ENCODE measurements at regions not wholly inside any gene's neighbourhood (a gene's known extent, or its start where the extent isn't known, plus 50 kb on each side); places are given as distances from the start of the nearest gene placed in this dataset.

DNA sequence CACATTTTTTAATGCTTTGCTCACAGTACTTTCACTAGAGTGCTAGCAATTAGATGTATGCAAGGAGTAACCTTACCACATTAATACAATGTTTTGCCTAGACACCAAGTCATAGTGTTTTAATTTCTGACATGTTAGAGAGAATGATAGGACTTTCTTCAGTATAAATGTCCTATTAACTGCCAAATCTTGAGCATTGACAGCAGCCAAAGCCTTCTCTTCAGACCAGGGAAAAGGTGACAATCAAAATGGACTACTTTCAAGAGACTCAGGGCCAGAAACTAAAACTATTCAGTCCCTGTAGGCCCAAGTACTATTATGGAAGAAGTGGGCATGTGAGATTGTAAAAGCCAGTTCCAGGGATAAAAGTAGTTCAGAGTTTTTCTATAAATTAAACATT, 201.4 kb upstream of the PCDH15 start:
- DNase-seq (ENCODE audit: low spot score) (no peak), ATAC-seq (no peak)
- ChIA-PET POLR2A (no interaction called here), CTCF (no interaction called here)
- Mint-ChIP-seq H3K4me3 (no peak overlapping the region), H3K27me3 (ENCODE audit: low read depth) (no peaks in the 10 kb centered on the region), H3K4me1 (peaks cover 13% of the 10 kb centered on the region), H3K9me3 (peaks cover 39% of the 10 kb centered on the region), H3K36me3 (peaks cover 29% of the 10 kb centered on the region), H3K27ac (no peak overlapping the region)
- TF ChIP-seq, protein P1, sequence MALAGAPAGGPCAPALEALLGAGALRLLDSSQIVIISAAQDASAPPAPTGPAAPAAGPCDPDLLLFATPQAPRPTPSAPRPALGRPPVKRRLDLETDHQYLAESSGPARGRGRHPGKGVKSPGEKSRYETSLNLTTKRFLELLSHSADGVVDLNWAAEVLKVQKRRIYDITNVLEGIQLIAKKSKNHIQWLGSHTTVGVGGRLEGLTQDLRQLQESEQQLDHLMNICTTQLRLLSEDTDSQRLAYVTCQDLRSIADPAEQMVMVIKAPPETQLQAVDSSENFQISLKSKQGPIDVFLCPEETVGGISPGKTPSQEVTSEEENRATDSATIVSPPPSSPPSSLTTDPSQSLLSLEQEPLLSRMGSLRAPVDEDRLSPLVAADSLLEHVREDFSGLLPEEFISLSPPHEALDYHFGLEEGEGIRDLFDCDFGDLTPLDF (CRISPR knock-in tag; IDR thresholded peaks at IDR 0.05) = no peak
- TF ChIP-seq ZNF423 (CRISPR knock-in tag; IDR thresholded peaks at IDR 0.05) (no peak), EMX1 (CRISPR knock-in tag; IDR thresholded peaks at IDR 0.05) (no peak), ZNF263 (CRISPR knock-in tag; IDR thresholded peaks at IDR 0.05; ENCODE audit: low read depth) (no peak), ZNF416 (CRISPR knock-in tag; IDR thresholded peaks at IDR 0.05) (no peak), SP1 (CRISPR knock-in tag; conservative IDR thresholded peaks at IDR 0.05) (no peak)
- TF ChIP-seq, protein P2, sequence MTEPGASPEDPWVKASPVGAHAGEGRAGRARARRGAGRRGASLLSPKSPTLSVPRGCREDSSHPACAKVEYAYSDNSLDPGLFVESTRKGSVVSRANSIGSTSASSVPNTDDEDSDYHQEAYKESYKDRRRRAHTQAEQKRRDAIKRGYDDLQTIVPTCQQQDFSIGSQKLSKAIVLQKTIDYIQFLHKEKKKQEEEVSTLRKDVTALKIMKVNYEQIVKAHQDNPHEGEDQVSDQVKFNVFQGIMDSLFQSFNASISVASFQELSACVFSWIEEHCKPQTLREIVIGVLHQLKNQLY (CRISPR knock-in tag; IDR thresholded peaks at IDR 0.05) = no peak

DNA sequence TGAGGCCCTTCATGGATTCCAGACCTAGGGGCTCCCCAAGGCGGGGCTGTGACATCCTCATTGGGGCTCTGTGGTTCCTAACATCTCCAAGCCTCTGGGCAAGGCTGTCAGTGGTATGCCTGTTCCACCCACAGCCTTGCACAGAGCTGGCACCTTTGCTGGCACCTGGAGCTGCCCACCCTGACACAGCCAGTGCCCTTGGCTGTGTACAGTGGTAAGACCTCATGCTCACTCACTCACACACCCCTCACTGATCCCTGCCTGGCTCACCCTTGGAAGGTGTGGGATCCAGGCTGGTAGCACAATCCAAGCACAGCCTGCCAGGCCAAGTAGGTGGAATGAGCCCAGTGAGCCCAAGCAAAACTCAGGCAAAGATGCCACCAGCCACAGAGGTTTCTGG, 200.4 kb upstream of the PCDH15 start:
- H3K36me3 Mint-ChIP-seq = peaks cover 29% of the 10 kb centered on the region
- no peak for TF ChIP-seq CBFB (CRISPR knock-in tag; IDR thresholded peaks at IDR 0.05; ENCODE audit: low read depth)
- no peak for TF ChIP-seq TEAD1 (CRISPR knock-in tag; IDR thresholded peaks at IDR 0.05)
- no peak for TF ChIP-seq ELF4 (CRISPR knock-in tag; IDR thresholded peaks at IDR 0.05; ENCODE audit: low read depth)
- no peak for TF ChIP-seq TEAD4 (CRISPR knock-in tag; IDR thresholded peaks at IDR 0.05)
- TF ChIP-seq GTF2I (CRISPR knock-in tag; conservative IDR thresholded peaks at IDR 0.05) = no peak
- TF ChIP-seq, protein P3, sequence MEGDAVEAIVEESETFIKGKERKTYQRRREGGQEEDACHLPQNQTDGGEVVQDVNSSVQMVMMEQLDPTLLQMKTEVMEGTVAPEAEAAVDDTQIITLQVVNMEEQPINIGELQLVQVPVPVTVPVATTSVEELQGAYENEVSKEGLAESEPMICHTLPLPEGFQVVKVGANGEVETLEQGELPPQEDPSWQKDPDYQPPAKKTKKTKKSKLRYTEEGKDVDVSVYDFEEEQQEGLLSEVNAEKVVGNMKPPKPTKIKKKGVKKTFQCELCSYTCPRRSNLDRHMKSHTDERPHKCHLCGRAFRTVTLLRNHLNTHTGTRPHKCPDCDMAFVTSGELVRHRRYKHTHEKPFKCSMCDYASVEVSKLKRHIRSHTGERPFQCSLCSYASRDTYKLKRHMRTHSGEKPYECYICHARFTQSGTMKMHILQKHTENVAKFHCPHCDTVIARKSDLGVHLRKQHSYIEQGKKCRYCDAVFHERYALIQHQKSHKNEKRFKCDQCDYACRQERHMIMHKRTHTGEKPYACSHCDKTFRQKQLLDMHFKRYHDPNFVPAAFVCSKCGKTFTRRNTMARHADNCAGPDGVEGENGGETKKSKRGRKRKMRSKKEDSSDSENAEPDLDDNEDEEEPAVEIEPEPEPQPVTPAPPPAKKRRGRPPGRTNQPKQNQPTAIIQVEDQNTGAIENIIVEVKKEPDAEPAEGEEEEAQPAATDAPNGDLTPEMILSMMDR (IDR thresholded peaks at IDR 0.05) = no peak
- TF ChIP-seq, protein P4, sequence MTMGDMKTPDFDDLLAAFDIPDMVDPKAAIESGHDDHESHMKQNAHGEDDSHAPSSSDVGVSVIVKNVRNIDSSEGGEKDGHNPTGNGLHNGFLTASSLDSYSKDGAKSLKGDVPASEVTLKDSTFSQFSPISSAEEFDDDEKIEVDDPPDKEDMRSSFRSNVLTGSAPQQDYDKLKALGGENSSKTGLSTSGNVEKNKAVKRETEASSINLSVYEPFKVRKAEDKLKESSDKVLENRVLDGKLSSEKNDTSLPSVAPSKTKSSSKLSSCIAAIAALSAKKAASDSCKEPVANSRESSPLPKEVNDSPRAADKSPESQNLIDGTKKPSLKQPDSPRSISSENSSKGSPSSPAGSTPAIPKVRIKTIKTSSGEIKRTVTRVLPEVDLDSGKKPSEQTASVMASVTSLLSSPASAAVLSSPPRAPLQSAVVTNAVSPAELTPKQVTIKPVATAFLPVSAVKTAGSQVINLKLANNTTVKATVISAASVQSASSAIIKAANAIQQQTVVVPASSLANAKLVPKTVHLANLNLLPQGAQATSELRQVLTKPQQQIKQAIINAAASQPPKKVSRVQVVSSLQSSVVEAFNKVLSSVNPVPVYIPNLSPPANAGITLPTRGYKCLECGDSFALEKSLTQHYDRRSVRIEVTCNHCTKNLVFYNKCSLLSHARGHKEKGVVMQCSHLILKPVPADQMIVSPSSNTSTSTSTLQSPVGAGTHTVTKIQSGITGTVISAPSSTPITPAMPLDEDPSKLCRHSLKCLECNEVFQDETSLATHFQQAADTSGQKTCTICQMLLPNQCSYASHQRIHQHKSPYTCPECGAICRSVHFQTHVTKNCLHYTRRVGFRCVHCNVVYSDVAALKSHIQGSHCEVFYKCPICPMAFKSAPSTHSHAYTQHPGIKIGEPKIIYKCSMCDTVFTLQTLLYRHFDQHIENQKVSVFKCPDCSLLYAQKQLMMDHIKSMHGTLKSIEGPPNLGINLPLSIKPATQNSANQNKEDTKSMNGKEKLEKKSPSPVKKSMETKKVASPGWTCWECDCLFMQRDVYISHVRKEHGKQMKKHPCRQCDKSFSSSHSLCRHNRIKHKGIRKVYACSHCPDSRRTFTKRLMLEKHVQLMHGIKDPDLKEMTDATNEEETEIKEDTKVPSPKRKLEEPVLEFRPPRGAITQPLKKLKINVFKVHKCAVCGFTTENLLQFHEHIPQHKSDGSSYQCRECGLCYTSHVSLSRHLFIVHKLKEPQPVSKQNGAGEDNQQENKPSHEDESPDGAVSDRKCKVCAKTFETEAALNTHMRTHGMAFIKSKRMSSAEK (CRISPR knock-in tag; IDR thresholded peaks at IDR 0.05; ENCODE audit: borderline replicate concordance) = no peak
- no peak overlapping the region for H3K27ac Mint-ChIP-seq
- ChIA-PET POLR2A (no interaction called here), CTCF (no interaction called here)
- no peak for ATAC-seq
- DNase-seq (ENCODE audit: low spot score) = no peak
- H3K27me3 Mint-ChIP-seq (ENCODE audit: low read depth) = no peaks in the 10 kb centered on the region
- peaks cover 7% of the 10 kb centered on the region for H3K4me1 Mint-ChIP-seq
- H3K4me3 Mint-ChIP-seq = no peak overlapping the region
- H3K9me3 Mint-ChIP-seq = peaks cover 41% of the 10 kb centered on the region

DNA sequence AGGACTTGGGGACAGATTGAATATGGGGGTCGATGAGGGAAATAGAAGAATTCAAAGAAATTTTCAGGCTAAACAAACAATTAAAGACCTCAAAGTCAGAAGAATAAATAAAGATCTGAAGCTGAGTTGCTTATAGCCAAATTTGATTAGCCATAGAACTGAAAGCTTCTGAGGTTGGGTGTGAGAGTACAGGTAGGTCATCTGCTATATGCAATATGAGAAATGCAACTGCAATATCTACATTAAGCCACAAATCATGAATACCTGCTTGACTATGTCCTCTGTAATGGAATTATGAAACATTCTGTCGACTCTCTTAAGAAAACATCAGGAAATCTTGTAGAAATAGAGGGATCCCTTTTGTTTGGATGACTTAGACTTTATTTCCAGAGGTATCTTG, 192.1 kb upstream of the PCDH15 start:
- ATAC-seq = no peak
- no peak for TF ChIP-seq RORB (CRISPR knock-in tag; IDR thresholded peaks at IDR 0.05)
- TF ChIP-seq, protein P1 (CRISPR knock-in tag; IDR thresholded peaks at IDR 0.05) = no peak
- CTCF ChIA-PET = no interaction called here
- DNase-seq (ENCODE audit: low spot score) = no peak
- H3K27me3 Mint-ChIP-seq (ENCODE audit: low read depth) = no peaks in the 10 kb centered on the region
- POLR2A ChIA-PET = no interaction called here
- H3K4me1 Mint-ChIP-seq = no peaks in the 10 kb centered on the region
- H3K4me3 Mint-ChIP-seq = no peak overlapping the region
- no peak overlapping the region for H3K27ac Mint-ChIP-seq
- peaks cover 8% of the 10 kb centered on the region for H3K36me3 Mint-ChIP-seq
- H3K9me3 Mint-ChIP-seq = peaks cover 31% of the 10 kb centered on the region

Measured in WTC11 (cell line).